ENCODE measurements at regions not wholly inside any gene's neighbourhood (a gene's known extent, or its start where the extent isn't known, plus 50 kb on each side); places are given as distances from the start of the nearest gene placed in this dataset.
"Not testable (repeated sequence)": the region's sequence is repeated elsewhere in the genome, so short reads cannot be mapped to it uniquely, and the experiment has no call there.

DNA sequence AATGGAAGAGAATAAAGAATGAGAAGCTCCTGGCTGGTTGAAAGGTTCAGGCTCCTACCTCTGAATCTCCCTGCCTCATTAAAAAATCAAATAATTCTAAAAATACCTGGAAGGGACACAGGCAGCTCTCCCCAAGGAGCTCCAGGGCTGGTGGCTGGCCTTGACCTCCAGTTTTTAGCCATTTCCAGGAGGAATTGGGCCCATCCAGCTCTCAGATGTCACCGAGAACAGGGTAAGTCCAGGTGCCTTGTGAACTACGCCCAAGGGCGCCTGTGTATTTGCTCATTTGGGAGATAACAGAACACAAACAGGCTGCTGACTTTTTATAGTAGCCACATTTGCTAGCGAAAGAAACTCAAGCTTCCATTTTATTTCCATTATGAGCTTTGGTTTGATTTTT lies 321.0 kb upstream of the C1orf174 start:
- no peak for DNase-seq (ENCODE audit: low spot score)

DNA sequence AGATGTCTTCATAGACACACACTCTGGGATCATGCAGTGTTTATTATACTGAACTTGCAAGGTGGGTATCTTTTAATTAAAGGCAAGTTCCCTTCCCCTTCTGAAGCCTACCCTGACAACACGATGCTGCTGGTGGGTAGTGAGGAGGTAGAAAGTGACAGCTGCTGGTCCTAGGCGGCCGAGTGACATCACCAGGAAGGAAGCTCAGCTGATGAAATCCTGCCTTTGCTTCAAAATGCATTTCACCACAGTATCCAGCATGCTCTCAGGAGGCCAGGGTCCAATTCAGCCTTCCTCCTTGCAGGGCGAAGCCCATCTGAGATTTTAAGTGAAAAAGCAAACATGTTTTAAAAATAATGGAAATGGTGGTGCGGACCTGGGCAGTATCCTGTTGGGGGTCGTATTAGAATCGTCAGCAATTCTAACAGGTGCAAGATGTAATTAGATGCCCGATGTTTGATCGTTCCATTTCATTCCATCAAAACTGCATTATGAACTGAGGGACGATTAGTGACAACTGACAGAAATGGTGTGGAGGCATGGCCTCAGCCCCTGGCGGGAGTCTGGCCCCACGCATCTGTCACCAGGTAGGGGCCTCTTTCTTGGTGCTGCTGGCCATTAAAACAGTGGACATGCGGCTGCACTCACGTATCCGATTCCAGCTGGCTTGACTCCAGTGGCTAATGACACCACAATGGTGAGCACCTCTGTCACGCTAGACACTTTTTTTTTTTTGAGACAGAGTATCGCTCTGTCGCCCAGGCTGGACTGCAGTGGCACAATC lies 324.8 kb upstream of the C1orf174 start:
- no peak for DNase-seq (ENCODE audit: low spot score)

DNA sequence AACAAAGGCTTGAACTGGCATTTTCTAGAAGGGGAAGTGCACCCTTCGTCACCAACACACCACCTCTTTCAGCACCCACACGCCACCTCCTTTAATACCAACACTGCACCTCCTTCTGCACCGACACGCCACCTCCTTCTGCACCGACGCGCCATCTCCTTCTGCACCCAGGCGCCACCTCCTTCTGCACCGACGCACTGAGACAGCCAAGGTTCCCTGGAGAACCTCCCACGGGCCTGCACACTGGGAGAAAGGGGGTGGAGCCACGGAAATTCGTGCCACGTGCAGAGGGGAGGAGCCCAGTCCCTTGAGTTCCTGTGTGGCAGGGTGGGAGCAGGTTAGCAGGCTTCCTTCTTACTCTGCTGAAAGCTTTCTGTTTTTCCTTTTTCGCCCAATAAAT lies 327.9 kb upstream of the C1orf174 start:
- DNase-seq (ENCODE audit: low spot score), result no peak

- DNase-seq (ENCODE audit: low spot score), result peak; percentile 49
Measured at GRCh38 chr1:4253935-4254334, 353.9 kb upstream of the C1orf174 start.

DNA sequence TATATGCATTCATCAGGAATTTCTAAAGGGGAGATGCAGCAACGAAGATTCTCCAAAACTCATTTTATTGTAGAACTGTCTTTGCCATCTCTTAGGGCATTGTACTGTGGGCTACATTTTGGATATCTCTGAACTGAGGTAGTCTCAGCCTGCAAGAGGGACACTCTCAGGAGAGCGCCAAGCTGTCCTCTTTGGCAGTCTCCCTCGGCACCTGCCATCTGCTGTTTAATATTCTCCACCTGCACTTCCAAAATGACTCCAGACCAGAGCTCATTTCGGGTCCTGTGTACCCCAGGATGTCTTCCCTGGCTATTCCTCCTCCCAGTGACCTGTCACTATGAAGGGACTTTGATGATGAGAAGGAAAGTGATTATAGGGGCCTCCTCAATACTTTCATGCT lies 356.3 kb upstream of the C1orf174 start:
- peak; percentile 68 for DNase-seq (ENCODE audit: low spot score)

- not testable (repeated sequence) for DNase-seq (ENCODE audit: low spot score)
Measured at GRCh38 chr1:4258146-4258777, 358.2 kb upstream of the C1orf174 start.

GRCh38 chr1:4261327-4261726 lies 361.3 kb upstream of the C1orf174 start:
- no peak for DNase-seq (ENCODE audit: low spot score)

DNA sequence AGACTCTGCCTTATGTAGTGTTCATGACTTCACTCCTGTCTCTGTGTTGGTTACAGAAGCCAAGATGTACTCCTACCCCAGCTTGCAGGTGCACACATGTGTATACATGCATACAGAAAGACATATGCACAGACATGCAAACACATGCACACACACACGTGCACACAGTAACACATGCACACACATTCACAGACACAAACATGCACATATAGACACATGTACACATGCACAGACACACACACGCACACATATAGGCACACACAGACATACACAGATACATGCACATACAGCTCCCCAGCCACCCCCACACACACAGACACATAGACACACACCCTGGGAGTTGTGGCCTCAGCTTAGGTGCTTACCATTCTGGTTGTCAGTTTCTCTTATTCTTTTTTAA lies 362.6 kb upstream of the C1orf174 start:
- no peak for DNase-seq (ENCODE audit: low spot score)

GRCh38 chr1:4263699-4264098 lies 363.6 kb upstream of the C1orf174 start:
- no peak for DNase-seq (ENCODE audit: low spot score)

DNA sequence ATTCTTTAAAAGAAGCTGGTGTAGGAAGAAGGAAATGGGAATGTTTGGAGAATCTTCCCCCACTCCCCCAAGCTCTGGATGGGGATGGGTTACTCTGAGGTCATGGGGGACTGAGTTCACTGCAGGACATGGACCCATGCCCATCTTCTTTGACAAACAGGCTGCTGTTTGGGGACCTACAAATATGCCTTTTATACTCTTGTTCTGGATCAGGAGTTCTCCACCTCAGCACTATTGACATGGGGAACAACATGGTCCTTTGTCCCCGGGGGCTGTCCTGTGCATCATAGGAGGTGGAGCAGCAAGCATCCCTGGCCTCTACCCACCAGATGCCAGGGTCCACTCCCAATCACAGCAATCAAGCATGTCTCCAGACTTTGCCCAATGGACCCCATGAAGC lies 365.8 kb upstream of the C1orf174 start:
- DNase-seq (ENCODE audit: low spot score), result no peak

DNA sequence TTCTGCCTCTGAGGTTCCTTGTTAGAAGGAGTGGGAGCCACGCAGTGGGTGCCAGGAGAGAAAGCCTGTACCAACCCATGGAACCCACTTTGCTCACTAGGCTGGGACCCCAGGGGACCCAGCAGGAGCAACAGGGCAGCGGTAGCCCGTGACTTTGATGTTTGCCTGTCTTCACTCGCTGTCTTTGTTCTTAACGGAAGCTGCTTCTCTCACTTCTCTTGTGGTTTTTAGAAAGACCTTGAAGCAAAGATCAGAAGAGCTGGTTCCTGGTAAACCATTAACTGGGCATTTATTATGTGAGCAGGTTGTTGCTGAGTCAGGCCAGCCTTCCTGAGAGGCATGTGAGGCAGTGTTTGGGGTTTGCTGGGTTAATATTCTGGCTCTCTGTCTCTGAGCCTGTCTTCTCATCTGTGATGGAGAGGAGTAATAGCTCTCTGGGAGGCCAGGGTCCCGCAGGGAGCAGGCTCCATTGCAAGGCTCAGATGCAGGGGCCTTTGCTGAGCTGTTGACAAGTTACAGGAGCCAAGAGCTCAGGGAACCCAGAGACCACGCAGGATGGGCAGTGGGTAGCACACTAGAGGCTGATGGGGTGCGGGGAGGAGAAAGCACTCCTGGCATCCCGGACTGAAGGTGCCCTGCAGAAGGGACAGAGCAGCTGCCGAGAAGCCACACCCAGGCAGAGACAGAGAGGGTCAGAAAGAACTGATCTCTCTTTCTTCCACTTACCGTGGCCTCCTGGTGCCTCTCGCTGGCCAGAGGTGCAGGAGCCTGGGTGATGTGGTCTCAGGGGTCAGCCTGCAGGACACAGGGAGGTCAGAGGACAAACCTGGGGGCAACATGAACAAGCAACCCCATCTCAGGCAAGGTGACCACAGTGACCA lies 367.5 kb upstream of the C1orf174 start:
- no peak for DNase-seq (ENCODE audit: low spot score)

GRCh38 chr1:4268262-4268888 lies 368.3 kb upstream of the C1orf174 start:
- no peak for DNase-seq (ENCODE audit: low spot score)

- DNase-seq (ENCODE audit: low spot score), result no peak
Measured at GRCh38 chr1:4268889-4269284, 368.8 kb upstream of the C1orf174 start.

GRCh38 chr1:4269330-4269729 lies 369.3 kb upstream of the C1orf174 start:
- no peak for DNase-seq (ENCODE audit: low spot score)

DNA sequence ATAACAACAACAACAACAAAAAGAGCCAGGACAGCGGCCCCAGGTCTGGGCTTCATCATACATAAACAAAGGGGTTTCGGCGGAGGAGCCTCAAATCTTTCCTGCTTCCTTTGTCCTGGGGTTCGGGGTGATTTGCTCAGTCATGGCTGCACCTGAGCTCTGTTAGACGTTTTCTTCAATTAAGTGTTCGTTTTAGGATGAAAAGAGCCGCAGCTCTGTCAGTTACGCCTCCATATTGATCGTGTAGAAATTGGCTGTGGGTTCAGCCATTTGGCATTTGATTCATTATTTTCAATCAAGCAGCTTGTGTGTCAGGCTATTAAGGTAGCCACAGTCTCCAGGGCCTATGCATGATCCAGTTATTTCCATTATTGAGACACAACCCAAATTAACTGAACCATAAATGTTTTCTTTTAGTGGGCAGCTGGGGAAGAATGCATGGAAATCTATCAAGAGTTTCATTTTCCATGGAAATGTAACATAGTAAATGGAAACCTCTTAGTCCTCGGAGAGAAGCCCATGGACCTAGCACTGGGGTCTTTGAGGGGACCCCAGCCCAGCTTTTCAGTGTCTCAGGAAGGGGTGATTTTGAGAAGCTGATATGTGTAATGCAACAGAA lies 370.0 kb upstream of the C1orf174 start:
- no peak for DNase-seq (ENCODE audit: low spot score)

- DNase-seq (ENCODE audit: low spot score), result no peak
Measured at GRCh38 chr1:4270651-4271337, 370.7 kb upstream of the C1orf174 start.

DNA sequence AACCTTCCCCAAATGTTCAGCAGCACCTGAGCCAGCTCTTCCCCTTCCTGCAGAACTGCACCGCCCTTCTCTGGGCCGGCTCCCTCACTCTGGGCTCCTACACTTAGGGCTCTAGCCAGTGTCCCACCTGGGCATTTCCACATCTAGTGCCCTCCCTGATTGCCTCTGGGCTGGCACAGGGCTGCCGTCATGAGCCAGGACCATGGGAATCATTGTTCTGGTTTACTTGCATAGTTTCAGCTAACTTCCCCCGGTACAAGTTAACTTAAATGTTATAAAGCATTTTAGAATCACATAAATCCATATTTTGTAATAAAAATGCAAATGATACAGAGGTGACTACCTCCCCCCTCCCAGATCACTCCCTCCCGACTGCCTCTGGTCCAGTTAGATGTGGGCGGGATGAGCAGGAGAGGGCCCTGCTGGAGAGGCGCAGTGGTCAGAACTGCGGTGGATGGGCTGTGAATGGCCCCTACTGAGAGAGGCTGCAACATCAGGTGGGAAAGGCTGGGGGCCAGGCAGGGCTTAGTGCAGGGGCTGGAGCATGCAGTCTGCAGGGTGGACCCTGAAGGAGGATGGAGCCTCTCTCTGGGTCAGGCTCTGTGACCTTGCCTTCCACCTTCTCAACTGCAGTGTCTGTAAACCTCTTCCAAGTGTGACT lies 371.4 kb upstream of the C1orf174 start:
- DNase-seq (ENCODE audit: low spot score), result no peak

GRCh38 chr1:4272568-4272967 lies 372.5 kb upstream of the C1orf174 start:
- no peak for DNase-seq (ENCODE audit: low spot score)

- no peak for DNase-seq (ENCODE audit: low spot score)
Measured at GRCh38 chr1:4273243-4273642, 373.2 kb upstream of the C1orf174 start.

GRCh38 chr1:4273747-4274146 lies 373.7 kb upstream of the C1orf174 start:
- no peak for DNase-seq (ENCODE audit: low spot score)

GRCh38 chr1:4275083-4275482 lies 375.0 kb upstream of the C1orf174 start:
- no peak for DNase-seq (ENCODE audit: low spot score)
